ENCODE measurements at regions not wholly inside any gene's neighbourhood (a gene's known extent, or its start where the extent isn't known, plus 50 kb on each side); places are given as distances from the start of the nearest gene placed in this dataset.
"Not testable (repeated sequence)": the region's sequence is repeated elsewhere in the genome, so short reads cannot be mapped to it uniquely, and the experiment has no call there.

GRCh38 chr3:159877924-159878323 is 110.7 kb upstream of the IL12A start:
- DNase-seq (ENCODE audit: low spot score) = no peak

- DNase-seq (ENCODE audit: low spot score) = no peak
Observed at GRCh38 chr3:159879146-159879545, 109.5 kb upstream of the IL12A start.

GRCh38 chr3:159879598-159879997 is 109.0 kb upstream of the IL12A start:
- no peak for DNase-seq (ENCODE audit: low spot score)

- DNase-seq (ENCODE audit: low spot score) = no peak
Observed at GRCh38 chr3:159881208-159881607, 107.4 kb upstream of the IL12A start.

- no peak for DNase-seq (ENCODE audit: low spot score)
Observed at GRCh38 chr3:159881828-159882309, 106.8 kb upstream of the IL12A start.

GRCh38 chr3:159882367-159882766 is 106.3 kb upstream of the IL12A start:
- no peak for DNase-seq (ENCODE audit: low spot score)

GRCh38 chr3:159882790-159883779 is 105.5 kb upstream of the IL12A start:
- DNase-seq (ENCODE audit: low spot score) = no peak

- peak; percentile 34 for DNase-seq (ENCODE audit: low spot score)
Observed at GRCh38 chr3:159884661-159885402, 103.8 kb upstream of the IL12A start.

- no peak for DNase-seq (ENCODE audit: low spot score)
Observed at GRCh38 chr3:159886050-159886449, 102.6 kb upstream of the IL12A start.

GRCh38 chr3:159886530-159886929 is 102.1 kb upstream of the IL12A start:
- DNase-seq (ENCODE audit: low spot score) = not testable (repeated sequence)

GRCh38 chr3:159887168-159887567 is 101.5 kb upstream of the IL12A start:
- no peak for DNase-seq (ENCODE audit: low spot score)

- DNase-seq (ENCODE audit: low spot score) = no peak
Observed at GRCh38 chr3:159887911-159888310, 100.7 kb upstream of the IL12A start.

- no peak for DNase-seq (ENCODE audit: low spot score)
Observed at GRCh38 chr3:159892171-159892795, 96.4 kb upstream of the IL12A start.

- DNase-seq (ENCODE audit: low spot score) = no peak
Observed at GRCh38 chr3:159892801-159893200, 95.8 kb upstream of the IL12A start.

GRCh38 chr3:159894386-159894785 is 94.2 kb upstream of the IL12A start:
- DNase-seq (ENCODE audit: low spot score) = no peak

GRCh38 chr3:159895430-159895829 is 93.2 kb upstream of the IL12A start:
- no peak for DNase-seq (ENCODE audit: low spot score)

GRCh38 chr3:159896543-159896942 is 92.1 kb upstream of the IL12A start:
- DNase-seq (ENCODE audit: low spot score) = no peak

GRCh38 chr3:159897331-159898075 is 91.1 kb upstream of the IL12A start:
- no peak for DNase-seq (ENCODE audit: low spot score)

- DNase-seq (ENCODE audit: low spot score) = no peak
Observed at GRCh38 chr3:159898147-159898546, 90.5 kb upstream of the IL12A start.

GRCh38 chr3:159899166-159899565 is 89.5 kb upstream of the IL12A start:
- no peak for DNase-seq (ENCODE audit: low spot score)

GRCh38 chr3:159902546-159903314 is 85.9 kb upstream of the IL12A start:
- no peak for DNase-seq (ENCODE audit: low spot score)
